Neural cell (in vitro differentiated cells): ENCODE measurements at regions not wholly inside any gene's neighbourhood (a gene's known extent, or its start where the extent isn't known, plus 50 kb on each side); places are given as distances from the start of the nearest gene placed in this dataset.

Source experiments
- H2AFZ ChIP-seq: fragments of 200-600, 300-800 bp; sonication (generic), shearing (Covaris generic); 2 replicates; pipeline ENCODE4 v1.6.0; 2014; ENCODE audit warnings: low read depth, mild to moderate bottlenecking, antibody characterized with exemption, low read length, moderate library complexity
- H3F3A ChIP-seq: fragments of 200-600 bp; shearing (Covaris generic); 2 replicates; pipeline ENCODE4 v1.6.1; 2016; ENCODE audit warnings: mild to moderate bottlenecking, moderate library complexity, mixed read lengths, antibody characterized with exemption, low read length; ENCODE audit not compliant: insufficient read depth, poor library complexity, severe bottlenecking
- H3K27ac ChIP-seq: fragments of 200-600, 300-800 bp; sonication (generic), shearing (Covaris generic); 2 replicates; pipeline ENCODE4 v1.5.1; 2014; ENCODE audit warnings: mild to moderate bottlenecking, low read length, moderate library complexity
- H3K27me3 ChIP-seq: fragments of 300-800, 200-600 bp; sonication (generic), shearing (Covaris generic); 2 replicates; pipeline ENCODE4 v1.6.0; 2014; ENCODE audit warnings: mild to moderate bottlenecking, low read depth, low read length, moderate library complexity; ENCODE audit not compliant: insufficient read depth
- H3K36me3 ChIP-seq: fragments of 300-800, 200-600 bp; sonication (generic), shearing (Covaris generic); 2 replicates; pipeline ENCODE4 v1.5.1; 2014; ENCODE audit warnings: mild to moderate bottlenecking, antibody characterized with exemption, low read length, moderate library complexity; ENCODE audit not compliant: insufficient read depth
- H3K4me2 ChIP-seq: fragments of 300-800, 200-600 bp; sonication (generic), shearing (Covaris generic); 2 replicates; pipeline ENCODE4 v1.6.0; 2014; ENCODE audit warnings: mild to moderate bottlenecking, low read length
- H3K4me3 ChIP-seq: fragments of 300-800, 200-600 bp; sonication (generic), shearing (Covaris generic); 2 replicates; pipeline ENCODE4 v1.5.1; 2014; ENCODE audit warnings: mild to moderate bottlenecking, low read length, moderate library complexity
- H3K79me2 ChIP-seq: fragments of 200-600 bp; shearing (Covaris generic); replicated peaks from 2 replicates; pipeline ENCODE4 v1.6.0; 2014; ENCODE audit warnings: mild to moderate bottlenecking, low read length, moderate library complexity; ENCODE audit not compliant: insufficient read depth
- H3K9ac ChIP-seq: fragments of 300-800, 200-600 bp; sonication (generic), shearing (Covaris generic); 2 replicates; pipeline ENCODE4 v1.6.1; 2016; ENCODE audit warnings: mild to moderate bottlenecking, low read length, mixed read lengths
- H3K9me2 ChIP-seq: fragments of 200-600 bp; shearing (Covaris generic); 2 replicates; pipeline ENCODE4 v1.6.1; 2016; ENCODE audit warnings: mild to moderate bottlenecking, low read length, mixed read lengths; ENCODE audit not compliant: insufficient read depth
- H3K9me3 ChIP-seq: fragments of 200-600, 300-800 bp; sonication (generic), shearing (Covaris generic); 2 replicates; pipeline ENCODE4 v1.6.1; 2016; ENCODE audit warnings: mild to moderate bottlenecking, mixed run types, low read length, moderate library complexity, mixed read lengths
- H4K20me1 ChIP-seq: fragments of 200-600 bp; shearing (Covaris generic); 2 replicates; pipeline ENCODE4 v1.6.1; 2016; ENCODE audit warnings: mild to moderate bottlenecking, mixed run types; ENCODE audit not compliant: insufficient read depth
- CTCF ChIP-seq: fragments of 450-650 bp; IDR thresholded peaks from 2 replicates; pipeline ENCODE4 v1.5.1; 2014; ENCODE audit warnings: antibody characterized with exemption, mild to moderate bottlenecking, moderate library complexity; ENCODE audit not compliant: poor library complexity, severe bottlenecking
- EP300 ChIP-seq: fragments of 450-650 bp; conservative IDR thresholded peaks from 2 replicates; pipeline ENCODE4 v1.6.1; 2014; ENCODE audit warnings: antibody characterized with exemption, mild to moderate bottlenecking, moderate library complexity; ENCODE audit not compliant: poor library complexity, severe bottlenecking
- EZH2 ChIP-seq: fragments of 200-600, 300-800 bp; shearing (Covaris generic), sonication (generic); IDR thresholded peaks from 2 replicates; pipeline ENCODE4 v1.6.1; 2014; ENCODE audit warnings: antibody characterized with exemption, low read length, borderline replicate concordance, mild to moderate bottlenecking; ENCODE audit not compliant: insufficient read depth, poor library complexity, severe bottlenecking
- MXI1 ChIP-seq: fragments of 450-650 bp; conservative IDR thresholded peaks from 2 replicates; pipeline ENCODE4 v1.6.1; 2014; ENCODE audit warnings: antibody characterized with exemption, mild to moderate bottlenecking; ENCODE audit not compliant: poor library complexity, severe bottlenecking
- POLR2AphosphoS5 ChIP-seq: IDR thresholded peaks from 2 replicates; pipeline ENCODE4 v1.6.1; 2012
- RAD21 ChIP-seq: fragments of 450-650 bp; conservative IDR thresholded peaks from 2 replicates; pipeline ENCODE4 v1.6.1; 2014; ENCODE audit warnings: antibody characterized with exemption, mild to moderate bottlenecking, moderate library complexity
- SMC3 ChIP-seq: fragments of 450-650 bp; conservative IDR thresholded peaks from 2 replicates; pipeline ENCODE4 v1.6.1; 2014; ENCODE audit warnings: antibody characterized with exemption, mild to moderate bottlenecking, moderate library complexity; ENCODE audit not compliant: poor library complexity
- TAF1 ChIP-seq: IDR thresholded peaks from 2 replicates; pipeline ENCODE4 v1.6.1; 2012; ENCODE audit warnings: low read depth
- TF ChIP-seq, protein P1 (sequence below): IDR thresholded peaks from 2 replicates; pipeline ENCODE4 v1.6.1; 2012; ENCODE audit warnings: borderline replicate concordance

GRCh38 chr3:182023843-182024242 lies 312.1 kb downstream of the SOX2 start:
- Histone ChIP-seq H3K9me3 (no peaks in the 10 kb centered on the region), H3K9me2 (no peaks in the 10 kb centered on the region), H3K4me2 (no peak overlapping the region), H2AFZ (no peak overlapping the region), H3K9ac (no peak overlapping the region), H4K20me1 (no peaks in the 10 kb centered on the region), H3K4me3 (no peak overlapping the region), H3K27ac (no peak overlapping the region), H3K79me2 (no peaks in the 10 kb centered on the region), H3K36me3 (no peaks in the 10 kb centered on the region), H3F3A (no peaks in the 10 kb centered on the region), H3K27me3 (no peaks in the 10 kb centered on the region)
- TF ChIP-seq RAD21 (no peak), TAF1 (no peak), CTCF (no peak), SMC3 (no peak), POLR2AphosphoS5 (no peak), EP300 (no peak), MXI1 (no peak), EZH2 (no peak)
- TF ChIP-seq, protein P1, sequence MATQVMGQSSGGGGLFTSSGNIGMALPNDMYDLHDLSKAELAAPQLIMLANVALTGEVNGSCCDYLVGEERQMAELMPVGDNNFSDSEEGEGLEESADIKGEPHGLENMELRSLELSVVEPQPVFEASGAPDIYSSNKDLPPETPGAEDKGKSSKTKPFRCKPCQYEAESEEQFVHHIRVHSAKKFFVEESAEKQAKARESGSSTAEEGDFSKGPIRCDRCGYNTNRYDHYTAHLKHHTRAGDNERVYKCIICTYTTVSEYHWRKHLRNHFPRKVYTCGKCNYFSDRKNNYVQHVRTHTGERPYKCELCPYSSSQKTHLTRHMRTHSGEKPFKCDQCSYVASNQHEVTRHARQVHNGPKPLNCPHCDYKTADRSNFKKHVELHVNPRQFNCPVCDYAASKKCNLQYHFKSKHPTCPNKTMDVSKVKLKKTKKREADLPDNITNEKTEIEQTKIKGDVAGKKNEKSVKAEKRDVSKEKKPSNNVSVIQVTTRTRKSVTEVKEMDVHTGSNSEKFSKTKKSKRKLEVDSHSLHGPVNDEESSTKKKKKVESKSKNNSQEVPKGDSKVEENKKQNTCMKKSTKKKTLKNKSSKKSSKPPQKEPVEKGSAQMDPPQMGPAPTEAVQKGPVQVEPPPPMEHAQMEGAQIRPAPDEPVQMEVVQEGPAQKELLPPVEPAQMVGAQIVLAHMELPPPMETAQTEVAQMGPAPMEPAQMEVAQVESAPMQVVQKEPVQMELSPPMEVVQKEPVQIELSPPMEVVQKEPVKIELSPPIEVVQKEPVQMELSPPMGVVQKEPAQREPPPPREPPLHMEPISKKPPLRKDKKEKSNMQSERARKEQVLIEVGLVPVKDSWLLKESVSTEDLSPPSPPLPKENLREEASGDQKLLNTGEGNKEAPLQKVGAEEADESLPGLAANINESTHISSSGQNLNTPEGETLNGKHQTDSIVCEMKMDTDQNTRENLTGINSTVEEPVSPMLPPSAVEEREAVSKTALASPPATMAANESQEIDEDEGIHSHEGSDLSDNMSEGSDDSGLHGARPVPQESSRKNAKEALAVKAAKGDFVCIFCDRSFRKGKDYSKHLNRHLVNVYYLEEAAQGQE: no peak

- H3K4me2 ChIP-seq: no peak overlapping the region
These were observed 315.6 kb downstream of the SOX2 start for GRCh38 chr3:182027366-182027765.

More at GRCh38 chr3:182027366-182027765, 315.6 kb downstream of the SOX2 start:
- H3K9ac ChIP-seq: no peak overlapping the region
- H3K79me2 ChIP-seq: no peaks in the 10 kb centered on the region
- no peaks in the 10 kb centered on the region for H3K27me3 ChIP-seq
- TF ChIP-seq POLR2AphosphoS5: no peak
- no peak for TF ChIP-seq RAD21
- no peak for TF ChIP-seq EZH2
- TF ChIP-seq EP300: no peak
- TF ChIP-seq SMC3: no peak
- TF ChIP-seq, protein P1: no peak
- no peak for TF ChIP-seq TAF1
- TF ChIP-seq MXI1: no peak
- TF ChIP-seq CTCF: no peak
- H2AFZ ChIP-seq: no peak overlapping the region
- H4K20me1 ChIP-seq: no peaks in the 10 kb centered on the region
- no peaks in the 10 kb centered on the region for H3K36me3 ChIP-seq
- no peak overlapping the region for H3K4me3 ChIP-seq
- H3F3A ChIP-seq: no peaks in the 10 kb centered on the region
- no peaks in the 10 kb centered on the region for H3K9me3 ChIP-seq
- H3K27ac ChIP-seq: no peak overlapping the region
- H3K9me2 ChIP-seq: no peaks in the 10 kb centered on the region
